CD4-positive, alpha-beta T cell (primary cell): ENCODE measurements at regions not wholly inside any gene's neighbourhood (a gene's known extent, or its start where the extent isn't known, plus 50 kb on each side); places are given as distances from the start of the nearest gene placed in this dataset.

Experiments
- ATAC-seq: fragments of 200-7000 bp; cut with Tn5 transposase; one replicate; pipeline ENCODE4 v1.10.0; 2022; ENCODE audit warnings: mild to moderate bottlenecking; ENCODE audit not compliant: poor library complexity
- CTCF ChIA-PET: fragments of 350-600 bp; sonication (Branson Sonifier 250); formaldehyde crosslinking; loops from one replicate; lab custom pipeline; 2021; ENCODE audit warnings: antibody characterized with exemption, inconsistent platforms; lab: Charles Lee
- POLR2A ChIA-PET: fragments of 350-600 bp; sonication (Branson Sonifier 250); formaldehyde crosslinking; loops from one replicate; lab custom pipeline; 2021; ENCODE audit warnings: antibody characterized with exemption, inconsistent platforms; lab: Charles Lee
- DNase-seq, 14 experiments: peaks; one replicate each; pipeline ENCODE4 v3.0.0-alpha.2; 2013 to 2020; ENCODE audit warnings: mixed read lengths in 2 of 14
- H3K27ac ChIP-seq, 2 donors: one replicate each; pipeline versions ENCODE4 v1.5.1 to v1.7.0; 2013; ENCODE audit warnings: low read length in 2 of 2, low read depth in 1 of 2, mild to moderate bottlenecking in 1 of 2
- H3K27me3 ChIP-seq, 2 experiments: 1 replicate in 1 of 2; 2 replicates in 1 of 2; pipeline versions ENCODE4 v1.6.1 to v1.7.0; 2013; ENCODE audit warnings: low read length in 2 of 2, control low read depth in 1 of 2, mild to moderate bottlenecking in 1 of 2, moderate library complexity in 1 of 2; ENCODE audit not compliant: insufficient read depth in 2 of 2, control insufficient read depth in 1 of 2
- H3K36me3 ChIP-seq: one replicate; pipeline ENCODE4 v1.6.1; 2013; ENCODE audit warnings: low read length, control low read depth; ENCODE audit not compliant: insufficient read depth
- H3K4me1 ChIP-seq: one replicate; pipeline ENCODE4 v1.6.1; 2013; ENCODE audit warnings: low read length, control low read depth; ENCODE audit not compliant: insufficient read depth
- H3K4me3 ChIP-seq: one replicate; pipeline ENCODE4 v1.5.1; 2013; ENCODE audit warnings: mild to moderate bottlenecking, low read length, moderate library complexity
- H3K9me3 ChIP-seq, 2 experiments: 1 replicate in 1 of 2; 2 replicates in 1 of 2; pipeline versions ENCODE4 v1.6.1 to v1.7.0; 2013; ENCODE audit warnings: low read length in 2 of 2, mild to moderate bottlenecking in 2 of 2, control low read depth in 1 of 2, moderate library complexity in 1 of 2; ENCODE audit not compliant: control insufficient read depth in 1 of 2, insufficient read depth in 1 of 2
- H3K27ac Mint-ChIP-seq: one replicate; pipeline ENCODE4 v1.8.0; 2020; ENCODE audit warnings: mixed read lengths
- H3K27me3 Mint-ChIP-seq: one replicate; pipeline ENCODE4 v1.8.0; 2021; ENCODE audit warnings: mixed read lengths
- H3K36me3 Mint-ChIP-seq: one replicate; pipeline ENCODE4 v1.8.0; 2021; ENCODE audit warnings: low read depth, mixed read lengths
- H3K4me1 Mint-ChIP-seq: one replicate; pipeline ENCODE4 v1.8.0; 2021; ENCODE audit warnings: low read depth, mixed read lengths
- H3K4me3 Mint-ChIP-seq: one replicate; pipeline ENCODE4 v1.8.0; 2020; ENCODE audit warnings: mild to moderate bottlenecking, mixed read lengths
- H3K9me3 Mint-ChIP-seq: one replicate; pipeline ENCODE4 v1.8.0; 2020; ENCODE audit warnings: mixed read lengths
- CTCF ChIP-seq: fragments of 200-600 bp; IDR thresholded peaks from one replicate; pipeline ENCODE4 v1.8.0; 2022; ENCODE audit warnings: antibody characterized with exemption, mild to moderate bottlenecking
- intact Hi-C, 2 experiments: fragments of 100-400 bp; cut with DNase I in 1 of 2; cut with micrococcal nuclease in 1 of 2; formaldehyde crosslinking; loops; one replicate each; pipeline versions ENCODE4 v1.15.1 to v1.9.0; 2023 to 2025; cut with DNase I, micrococcal nuclease

GRCh38 chr5:72588640-72589039 is 81.4 kb upstream of the ZNF366 start:
- Histone ChIP-seq H3K27ac (no peak overlapping the region), H3K27me3 (no peaks in the 10 kb centered on the region), H3K4me3 (no peak overlapping the region), H3K4me1 (no peaks in the 10 kb centered on the region), H3K36me3 (no peaks in the 10 kb centered on the region), H3K9me3 (no peaks in the 10 kb centered on the region)
- Mint-ChIP-seq H3K27ac (no peak overlapping the region), H3K36me3 (no peaks in the 10 kb centered on the region), H3K4me3 (no peak overlapping the region), H3K27me3 (no peaks in the 10 kb centered on the region), H3K9me3 (no peaks in the 10 kb centered on the region), H3K4me1 (no peaks in the 10 kb centered on the region)
- ChIA-PET POLR2A (no interaction called here), CTCF (no interaction called here)
- DNase-seq (no peak), ATAC-seq (no peak)
- intact Hi-C loops, result no loop called here
- no peak for TF ChIP-seq CTCF

- Mint-ChIP-seq H3K4me3 (no peak overlapping the region), H3K4me1 (no peaks in the 10 kb centered on the region), H3K36me3 (no peaks in the 10 kb centered on the region), H3K27ac (no peak overlapping the region), H3K27me3 (no peaks in the 10 kb centered on the region), H3K9me3 (no peaks in the 10 kb centered on the region)
- DNase-seq (no peak), ATAC-seq (no peak)
- H3K4me1 ChIP-seq, result no peaks in the 10 kb centered on the region
- no peak for TF ChIP-seq CTCF
- CTCF ChIA-PET, result no interaction called here
- intact Hi-C loops, result no loop called here
- no peak overlapping the region for H3K27ac ChIP-seq
- H3K36me3 ChIP-seq, result no peaks in the 10 kb centered on the region
- POLR2A ChIA-PET, result no interaction called here
- H3K4me3 ChIP-seq, result no peak overlapping the region
- H3K9me3 ChIP-seq, result no peaks in the 10 kb centered on the region
- no peaks in the 10 kb centered on the region for H3K27me3 ChIP-seq
Measured at GRCh38 chr5:72587661-72588308, 80.6 kb upstream of the ZNF366 start.

GRCh38 chr5:72586788-72587530 is 79.7 kb upstream of the ZNF366 start:
- Histone ChIP-seq H3K4me3 (no peak overlapping the region), H3K27ac (no peak overlapping the region), H3K36me3 (no peaks in the 10 kb centered on the region), H3K4me1 (no peaks in the 10 kb centered on the region), H3K9me3 (no peaks in the 10 kb centered on the region), H3K27me3 (no peaks in the 10 kb centered on the region)
- ChIA-PET CTCF (no interaction called here), POLR2A (no interaction called here)
- H3K4me3 Mint-ChIP-seq, result no peak overlapping the region
- DNase-seq (no peak), ATAC-seq (no peak)
- intact Hi-C loops, result no loop called here
- H3K9me3 Mint-ChIP-seq, result peaks cover 2% of the 10 kb centered on the region
- H3K36me3 Mint-ChIP-seq, result no peaks in the 10 kb centered on the region
- no peak for TF ChIP-seq CTCF
- no peaks in the 10 kb centered on the region for H3K4me1 Mint-ChIP-seq
- H3K27me3 Mint-ChIP-seq, result no peaks in the 10 kb centered on the region
- H3K27ac Mint-ChIP-seq, result no peak overlapping the region
